Subcutaneous abdominal adipose tissue (tissue), 5 donors: ENCODE measurements at regions not wholly inside any gene's neighbourhood (a gene's known extent, or its start where the extent isn't known, plus 50 kb on each side); places are given as distances from the start of the nearest gene placed in this dataset.

Source experiments
- H3K27ac ChIP-seq: one replicate; pipeline ENCODE4 v1.7.0; 2013; ENCODE audit warnings: low read depth, mild to moderate bottlenecking, inconsistent platforms, low read length, moderate library complexity
- H3K27me3 ChIP-seq, 5 donors: one replicate each; pipeline ENCODE4 v1.7.0; 2013; ENCODE audit warnings: low read length in 5 of 5, inconsistent platforms in 1 of 5; ENCODE audit not compliant: control insufficient read depth in 5 of 5, insufficient read depth in 4 of 5
- H3K36me3 ChIP-seq, 5 donors: one replicate each; pipeline ENCODE4 v1.7.0; 2013; ENCODE audit warnings: low read length in 5 of 5; ENCODE audit not compliant: control insufficient read depth in 5 of 5, insufficient read depth in 5 of 5
- H3K4me1 ChIP-seq, 5 donors: one replicate each; pipeline ENCODE4 v1.7.0; 2013; ENCODE audit warnings: low read length in 5 of 5, mild to moderate bottlenecking in 3 of 5, moderate library complexity in 1 of 5; ENCODE audit not compliant: control insufficient read depth in 5 of 5, insufficient read depth in 5 of 5
- H3K4me3 ChIP-seq, 5 donors: one replicate each; pipeline ENCODE4 v1.7.0; 2013; ENCODE audit warnings: low read length in 5 of 5, low read depth in 1 of 5
- H3K9ac ChIP-seq, 5 donors: one replicate each; pipeline ENCODE4 v1.7.0; 2013; ENCODE audit warnings: low read length in 5 of 5, mild to moderate bottlenecking in 4 of 5, moderate library complexity in 3 of 5
- H3K9me3 ChIP-seq, 5 donors: one replicate each; pipeline ENCODE4 v1.7.0; 2013; ENCODE audit warnings: low read length in 5 of 5; ENCODE audit not compliant: control insufficient read depth in 5 of 5
- donor health status: healthy.
- donor health status: healthy.
- donor health status: healthy.
- donor health status: healthy.
- donor health status: healthy.

DNA sequence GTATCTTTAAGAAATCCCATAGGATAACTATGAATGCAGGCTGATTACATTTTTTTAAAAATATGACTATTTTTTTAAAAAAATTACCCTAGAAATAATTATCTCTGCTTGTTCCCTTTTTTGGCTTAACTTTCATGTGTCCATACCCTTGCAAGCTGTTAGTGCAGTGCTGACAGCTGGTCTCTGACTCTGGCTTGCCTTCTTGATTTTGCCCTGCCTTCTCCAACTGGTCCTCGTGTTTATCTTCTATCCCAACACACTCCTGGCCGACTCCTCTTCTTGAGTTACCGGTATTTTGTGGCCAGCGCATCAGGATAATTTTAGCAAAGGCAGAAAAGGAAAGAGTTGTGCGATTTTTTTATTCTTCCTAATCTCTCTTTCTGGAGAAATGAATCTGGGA lies 111.7 kb upstream of the STARD3NL start:
- no peaks in the 10 kb centered on the region for H3K27me3 ChIP-seq
- H3K9ac ChIP-seq: no peak overlapping the region
- H3K4me1 ChIP-seq: no peaks in the 10 kb centered on the region
- no peak overlapping the region for H3K4me3 ChIP-seq
- no peaks in the 10 kb centered on the region for H3K36me3 ChIP-seq
- no peak overlapping the region for H3K27ac ChIP-seq
- H3K9me3 ChIP-seq: no peaks in the 10 kb centered on the region

DNA sequence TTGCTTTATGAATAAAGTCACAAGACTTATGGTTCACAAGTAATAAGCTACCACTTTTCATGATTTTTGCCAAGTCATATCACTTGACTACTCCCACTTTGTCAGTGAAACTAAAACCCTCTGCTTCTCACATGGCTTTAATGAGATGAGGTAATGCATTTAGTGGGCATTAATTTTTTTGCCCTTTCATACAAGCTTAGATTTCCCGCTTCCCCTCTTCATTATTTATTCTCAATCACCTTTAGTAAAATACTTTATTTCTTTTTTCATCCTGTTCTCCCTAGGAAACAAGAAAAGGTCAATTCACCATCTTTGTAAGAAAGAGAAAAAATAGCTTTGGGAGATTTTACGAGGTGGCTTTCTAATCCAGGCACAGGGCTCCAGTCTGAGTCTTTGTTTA lies 109.6 kb upstream of the STARD3NL start:
- Histone ChIP-seq H3K9ac (no peak overlapping the region), H3K27ac (no peak overlapping the region), H3K36me3 (no peaks in the 10 kb centered on the region), H3K9me3 (no peaks in the 10 kb centered on the region), H3K4me1 (no peaks in the 10 kb centered on the region), H3K4me3 (no peak overlapping the region), H3K27me3 (no peaks in the 10 kb centered on the region)

DNA sequence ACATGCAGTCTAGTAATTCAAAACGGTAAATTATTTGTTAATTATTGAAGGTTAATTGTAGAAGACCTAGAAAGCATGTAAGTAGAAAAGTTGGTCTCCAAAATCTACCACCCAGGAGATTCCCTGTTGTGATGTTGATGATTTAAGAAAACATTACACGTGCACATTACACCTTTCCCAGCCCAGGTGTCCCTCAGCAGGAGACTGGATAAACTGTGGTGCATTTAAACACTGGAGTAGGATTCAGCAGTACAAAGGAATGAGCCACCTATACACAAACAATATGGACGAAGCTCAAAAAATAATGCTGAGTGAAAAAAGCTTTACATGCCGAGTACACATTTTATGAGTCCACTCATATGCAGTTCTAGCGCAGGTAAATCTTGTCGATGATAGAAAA lies 109.0 kb upstream of the STARD3NL start:
- Histone ChIP-seq H3K9me3 (no peaks in the 10 kb centered on the region), H3K36me3 (no peaks in the 10 kb centered on the region), H3K9ac (no peak overlapping the region), H3K4me3 (no peak overlapping the region), H3K27ac (no peak overlapping the region), H3K4me1 (no peaks in the 10 kb centered on the region), H3K27me3 (no peaks in the 10 kb centered on the region)

DNA sequence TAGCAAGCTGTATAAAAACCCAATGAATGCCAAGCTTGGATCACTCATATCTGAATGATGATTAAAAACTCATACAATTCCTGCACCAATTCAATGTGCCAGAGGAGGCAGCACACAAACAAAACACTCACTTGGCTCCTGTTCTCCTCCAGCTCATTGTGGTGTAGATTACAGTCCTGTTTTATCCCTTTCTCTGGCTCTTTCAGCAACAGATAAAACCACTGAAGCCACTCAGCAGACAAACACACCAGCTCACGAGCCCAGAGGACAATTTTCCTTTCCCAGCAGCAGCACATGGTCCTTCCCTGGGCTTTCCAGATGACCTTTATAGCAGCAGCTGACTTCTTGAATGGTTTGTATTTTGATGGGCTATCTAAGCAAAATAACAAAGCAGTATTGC lies 107.3 kb upstream of the STARD3NL start:
- no peaks in the 10 kb centered on the region for H3K9me3 ChIP-seq

DNA sequence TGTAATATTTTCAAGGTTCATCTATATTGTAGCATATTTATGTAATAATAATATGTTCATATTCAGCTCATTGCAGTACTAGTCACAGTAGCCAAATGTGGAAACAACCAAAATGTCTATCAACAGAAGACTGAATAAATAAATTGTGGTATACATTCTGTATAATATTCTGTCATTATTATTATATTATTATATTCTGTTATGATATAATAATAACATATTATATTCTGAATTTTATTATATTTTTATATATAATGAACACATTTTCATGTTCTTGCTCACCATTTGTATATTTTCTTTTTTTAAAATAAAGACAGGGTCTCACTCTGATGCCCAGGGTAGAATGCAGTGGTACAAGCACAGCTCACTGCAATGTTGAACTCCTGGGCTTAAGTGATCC lies 91.2 kb upstream of the STARD3NL start:
- no peak overlapping the region for H3K4me3 ChIP-seq
- no peaks in the 10 kb centered on the region for H3K4me1 ChIP-seq
- H3K27me3 ChIP-seq: no peaks in the 10 kb centered on the region
- no peak overlapping the region for H3K9ac ChIP-seq
- no peaks in the 10 kb centered on the region for H3K36me3 ChIP-seq
- no peak overlapping the region for H3K27ac ChIP-seq
- peaks cover 0 to 5% (median 0%) of the 10 kb centered on the region in 5 donors for H3K9me3 ChIP-seq

More for the DNA sequence above, 107.3 kb upstream of the STARD3NL start:
- Histone ChIP-seq H3K27ac (no peak overlapping the region), H3K4me3 (no peak overlapping the region), H3K27me3 (no peaks in the 10 kb centered on the region), H3K36me3 (no peaks in the 10 kb centered on the region), H3K9ac (no peak overlapping the region), H3K4me1 (no peaks in the 10 kb centered on the region)

DNA sequence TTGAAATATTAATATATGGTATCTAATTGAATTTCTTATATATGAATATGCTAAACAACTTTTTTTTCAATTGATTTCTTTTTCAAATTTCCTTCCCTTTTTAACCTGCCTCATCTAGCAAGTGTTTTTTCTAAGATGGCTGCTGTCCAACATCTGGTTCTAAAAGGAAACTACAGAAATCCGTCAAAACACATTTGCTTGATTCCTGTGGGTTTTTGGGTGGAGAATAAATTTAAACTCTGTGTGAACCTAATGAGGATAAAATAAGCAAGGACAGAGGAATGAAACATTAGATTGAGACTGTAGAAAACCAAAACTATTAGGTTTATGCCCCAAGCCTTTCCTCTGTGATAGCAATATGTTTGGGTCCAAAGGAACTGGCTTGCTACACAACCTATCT lies 75.5 kb upstream of the STARD3NL start:
- H3K4me3 ChIP-seq: no peak overlapping the region
- H3K9me3 ChIP-seq: peaks cover 0 to 9% (median 3%) of the 10 kb centered on the region in 5 donors
- peaks cover 0 to 9% (median 4%) of the 10 kb centered on the region in 5 donors for H3K4me1 ChIP-seq
- no peak overlapping the region for H3K27ac ChIP-seq
- H3K27me3 ChIP-seq: no peaks in the 10 kb centered on the region
- no peak overlapping the region for H3K9ac ChIP-seq
- no peaks in the 10 kb centered on the region for H3K36me3 ChIP-seq

DNA sequence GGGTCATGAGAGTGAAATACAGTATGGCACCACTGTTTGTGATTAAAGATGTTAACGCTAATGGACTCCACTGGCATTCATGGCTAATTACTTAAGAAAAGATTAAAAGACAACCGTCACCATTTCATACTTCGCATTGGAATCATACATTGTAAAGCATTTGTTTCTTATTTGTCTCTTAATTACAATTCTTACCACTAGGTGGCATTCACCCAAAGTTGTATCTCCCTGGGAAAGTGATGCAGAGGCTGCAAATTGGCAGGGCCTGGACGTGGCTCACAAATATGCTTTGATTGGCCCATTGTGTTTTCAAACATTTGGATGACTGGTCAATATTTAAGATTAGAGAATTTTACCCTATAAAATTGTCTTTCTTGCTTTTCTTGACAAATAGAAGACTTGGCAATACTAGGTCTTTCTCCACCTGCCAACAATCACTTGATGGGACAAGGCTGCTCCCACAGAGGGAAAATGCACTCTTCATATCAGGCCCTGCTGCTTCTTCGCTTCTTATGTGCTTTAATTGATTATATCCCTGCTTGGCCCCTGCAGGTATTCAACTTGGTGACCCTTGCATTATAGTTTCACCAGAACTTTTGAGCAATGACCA lies 72.1 kb upstream of the STARD3NL start:
- no peak overlapping the region for H3K4me3 ChIP-seq
- no peaks in the 10 kb centered on the region for H3K27me3 ChIP-seq
- H3K36me3 ChIP-seq: no peaks in the 10 kb centered on the region
- no peak overlapping the region for H3K9ac ChIP-seq
- no peak overlapping the region for H3K27ac ChIP-seq
- H3K4me1 ChIP-seq: peaks cover 0 to 11% (median 4%) of the 10 kb centered on the region in 5 donors
- H3K9me3 ChIP-seq: no peaks in the 10 kb centered on the region

DNA sequence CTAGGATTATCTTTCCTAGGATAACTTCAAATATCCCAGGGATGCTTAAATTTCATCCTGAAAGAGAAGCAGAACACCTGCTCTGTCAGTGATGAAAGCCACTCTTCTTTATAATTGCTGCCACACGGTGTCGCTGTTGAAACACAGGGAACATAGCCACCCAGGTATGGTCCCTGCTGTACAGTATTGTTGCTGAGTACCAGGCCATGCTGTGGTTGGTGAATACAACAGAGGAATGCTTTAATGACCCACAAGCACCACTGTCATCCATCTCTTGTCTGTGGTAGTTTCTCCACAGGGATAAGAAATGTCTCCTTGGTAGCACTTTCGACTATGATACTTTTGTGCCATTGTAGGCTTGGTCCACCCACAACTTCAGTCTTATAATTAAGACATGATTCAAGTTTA lies 70.6 kb upstream of the STARD3NL start:
- Histone ChIP-seq H3K27ac (no peak overlapping the region), H3K9me3 (no peaks in the 10 kb centered on the region), H3K4me1 (peaks cover 0 to 7% (median 2%) of the 10 kb centered on the region in 5 donors), H3K27me3 (no peaks in the 10 kb centered on the region), H3K9ac (no peak overlapping the region), H3K4me3 (no peak overlapping the region), H3K36me3 (no peaks in the 10 kb centered on the region)

DNA sequence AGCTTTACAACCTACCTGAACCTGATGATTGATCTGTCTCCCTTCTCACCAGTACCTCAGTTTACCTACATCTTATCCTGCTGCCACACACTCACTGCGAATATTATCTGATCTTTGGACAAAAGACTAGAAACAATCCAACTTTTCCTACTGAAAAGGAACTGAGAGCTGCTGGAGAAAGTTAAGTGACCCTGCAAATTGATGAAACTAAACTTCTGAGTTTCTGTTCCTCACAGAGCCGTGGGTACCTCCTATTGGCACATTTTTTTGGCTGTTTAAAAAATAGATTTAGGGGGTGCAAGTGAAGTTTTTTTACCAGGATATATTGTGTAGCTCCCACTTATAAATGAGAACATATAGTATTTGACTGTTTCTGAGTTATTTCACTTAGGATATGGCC lies 66.0 kb upstream of the STARD3NL start:
- no peak overlapping the region for H3K27ac ChIP-seq
- H3K9ac ChIP-seq: no peak overlapping the region
- no peaks in the 10 kb centered on the region for H3K9me3 ChIP-seq
- H3K4me3 ChIP-seq: no peak overlapping the region
- H3K4me1 ChIP-seq: peaks cover 0 to 3% (median 0%) of the 10 kb centered on the region in 5 donors
- H3K36me3 ChIP-seq: no peaks in the 10 kb centered on the region
- no peaks in the 10 kb centered on the region for H3K27me3 ChIP-seq

DNA sequence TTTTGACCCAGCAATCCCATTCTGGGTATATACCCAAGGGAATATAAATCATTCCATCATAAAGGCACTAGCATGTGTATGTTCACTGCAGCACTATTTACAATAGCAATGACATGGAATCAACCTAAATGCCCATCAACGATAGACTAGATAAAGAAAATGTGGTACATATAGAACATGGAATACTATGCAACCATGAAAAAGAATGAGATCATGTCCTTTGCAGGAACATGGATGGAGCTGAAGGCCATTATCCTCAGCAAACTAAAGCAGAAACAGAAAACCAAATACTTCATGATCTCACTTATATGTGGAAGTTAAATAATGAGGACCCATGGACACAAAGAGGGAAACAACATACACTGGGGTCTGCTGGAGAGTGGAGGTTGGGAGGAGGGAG lies 58.0 kb upstream of the STARD3NL start:
- Histone ChIP-seq H3K9me3 (peaks cover 3 to 9% (median 6%) of the 10 kb centered on the region in 5 donors), H3K4me3 (no peak overlapping the region), H3K27ac (no peak overlapping the region), H3K9ac (no peak overlapping the region), H3K4me1 (no peaks in the 10 kb centered on the region), H3K27me3 (no peaks in the 10 kb centered on the region), H3K36me3 (no peaks in the 10 kb centered on the region)

DNA sequence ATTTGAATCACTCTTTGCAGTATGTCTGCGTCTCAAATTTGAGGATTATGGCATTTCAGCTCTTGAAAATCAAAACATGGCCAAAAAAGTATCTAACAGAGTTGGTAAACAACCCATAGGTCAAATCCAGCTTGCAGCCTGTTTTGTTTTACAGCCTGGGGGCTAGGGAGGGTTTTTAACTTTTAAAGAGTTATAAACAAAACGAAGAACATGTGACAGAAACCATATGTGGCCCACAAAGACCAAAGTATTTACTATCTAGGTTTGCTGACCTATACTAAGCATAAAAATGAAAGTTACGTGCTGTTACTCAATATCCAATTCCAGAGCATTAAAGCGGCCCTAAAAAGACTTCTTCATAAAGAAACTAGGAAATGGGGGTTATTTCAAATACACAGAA lies 55.5 kb upstream of the STARD3NL start:
- H3K9me3 ChIP-seq: peaks cover 3 to 9% (median 6%) of the 10 kb centered on the region in 5 donors
- H3K27me3 ChIP-seq: no peaks in the 10 kb centered on the region
- H3K4me3 ChIP-seq: no peak overlapping the region
- H3K36me3 ChIP-seq: no peaks in the 10 kb centered on the region
- no peak overlapping the region for H3K9ac ChIP-seq
- H3K4me1 ChIP-seq: no peaks in the 10 kb centered on the region
- no peak overlapping the region for H3K27ac ChIP-seq
